Activated CD4-positive, alpha-beta T cell treated with anti-CD3 and anti-CD28 coated beads, Interleukin-2, Interleukin-6, amounts not matched to agents 100 ng/mL and 50 ng/mL, durations not matched to agents 16 hours and 8 hours (primary cell): ENCODE measurements at regions not wholly inside any gene's neighbourhood (a gene's known extent, or its start where the extent isn't known, plus 50 kb on each side); places are given as distances from the start of the nearest gene placed in this dataset.

Experiments used
- DNase-seq: peaks from one replicate; pipeline ENCODE4 v3.0.0-alpha.2; 2020

- no peak for DNase-seq
These were observed 427.9 kb downstream of the TXNL1 start for GRCh38 chr18:56210520-56210919.

GRCh38 chr18:56207989-56208388, 430.4 kb downstream of the TXNL1 start:
- DNase-seq, result no peak

GRCh38 chr18:56204052-56204451, 434.3 kb downstream of the TXNL1 start:
- DNase-seq, result no peak

GRCh38 chr18:56202678-56203077, 435.7 kb downstream of the TXNL1 start:
- DNase-seq, result no peak

- DNase-seq, result no peak
These were observed 437.9 kb downstream of the TXNL1 start for GRCh38 chr18:56200381-56200911.

- DNase-seq, result no peak
These were observed 438.6 kb downstream of the TXNL1 start for GRCh38 chr18:56199580-56200330.

- DNase-seq, result no peak
These were observed 441.0 kb downstream of the TXNL1 start for GRCh38 chr18:56197241-56197859.

- no peak for DNase-seq
These were observed 441.7 kb downstream of the TXNL1 start for GRCh38 chr18:56196495-56197225.

GRCh38 chr18:56191334-56191733, 447.1 kb downstream of the TXNL1 start:
- no peak for DNase-seq

- no peak for DNase-seq
These were observed 448.8 kb downstream of the TXNL1 start for GRCh38 chr18:56189615-56190014.

- no peak for DNase-seq
These were observed 449.7 kb downstream of the TXNL1 start for GRCh38 chr18:56188529-56189275.

- no peak for DNase-seq
These were observed 452.1 kb downstream of the TXNL1 start for GRCh38 chr18:56186319-56186718.

GRCh38 chr18:56185126-56185525, 453.3 kb downstream of the TXNL1 start:
- DNase-seq, result no peak

- no peak for DNase-seq
These were observed 461.6 kb downstream of the TXNL1 start for GRCh38 chr18:56176751-56177150.

- no peak for DNase-seq
These were observed 462.9 kb downstream of the TXNL1 start for GRCh38 chr18:56175330-56176001.

GRCh38 chr18:56173542-56174220, 464.7 kb downstream of the TXNL1 start:
- DNase-seq, result no peak

- DNase-seq, result no peak
These were observed 465.9 kb downstream of the TXNL1 start for GRCh38 chr18:56172527-56172926.

GRCh38 chr18:56171848-56172247, 466.5 kb downstream of the TXNL1 start:
- DNase-seq, result no peak

GRCh38 chr18:56168049-56168781, 470.2 kb downstream of the TXNL1 start:
- DNase-seq, result no peak

GRCh38 chr18:56167366-56167765, 471.0 kb downstream of the TXNL1 start:
- DNase-seq, result no peak

GRCh38 chr18:56166914-56167313, 471.5 kb downstream of the TXNL1 start:
- DNase-seq, result no peak
